Transverse colon (tissue), 4 donors: ENCODE measurements at regions not wholly inside any gene's neighbourhood (a gene's known extent, or its start where the extent isn't known, plus 50 kb on each side); places are given as distances from the start of the nearest gene placed in this dataset.

ENCODE experiments used
- DNase-seq: peaks from one replicate; pipeline ENCODE4 v3.0.0-alpha.2; 2019
- H3K27ac ChIP-seq, 4 donors: fragments of 200-600 bp; sonication (generic); 2 replicates each; pipeline ENCODE4 v1.5.1; 2016 to 2018; ENCODE audit warnings: inconsistent platforms in 4 of 4
- H3K27me3 ChIP-seq: fragments of 200-600 bp; sonication (generic); 2 replicates; pipeline ENCODE4 v1.5.1; 2017; ENCODE audit warnings: inconsistent platforms
- H3K36me3 ChIP-seq, 4 donors: fragments of 200-600 bp; sonication (generic); 2 replicates each; pipeline ENCODE4 v1.5.1; 2017 to 2019; ENCODE audit warnings: inconsistent platforms in 4 of 4
- H3K4me1 ChIP-seq, 4 donors: fragments of 200-600 bp; sonication (generic); 2 replicates each; pipeline ENCODE4 v1.5.1; 2017 to 2020; ENCODE audit warnings: inconsistent platforms in 4 of 4
- H3K4me3 ChIP-seq, 4 donors: fragments of 200-600 bp; sonication (generic); 1 replicate in 1 of 4; 2 replicates in 3 of 4; pipeline versions ENCODE4 v1.5.1 to v1.6.1; 2017 to 2019; ENCODE audit warnings: inconsistent platforms in 4 of 4
- H3K9me3 ChIP-seq, 2 donors: fragments of 200-600 bp; sonication (generic); 2 replicates each; pipeline ENCODE4 v1.5.1; 2017 to 2019; ENCODE audit warnings: inconsistent platforms in 2 of 2
- EP300 ChIP-seq: sonication (generic); formaldehyde crosslinking; IDR thresholded peaks from one replicate; pipeline ENCODE4 v1.6.1; 2017; ENCODE audit warnings: antibody characterized with exemption, low read depth
- POLR2A ChIP-seq: fragments of 450-650 bp; IDR thresholded peaks from one replicate; pipeline ENCODE4 v1.6.1; 2016; ENCODE audit warnings: antibody characterized with exemption, mild to moderate bottlenecking, moderate library complexity
- POLR2AphosphoS5 ChIP-seq, 3 donors: sonication (generic); formaldehyde crosslinking; IDR thresholded peaks; one replicate each; pipeline ENCODE4 v1.6.1; 2016; ENCODE audit warnings: antibody characterized with exemption in 3 of 3
- whole genome bisulfite sequencing, 2 donors: methylation state at CpG; one replicate each; pipeline ENCODE4 v1.1.5; 2018; ENCODE audit warnings: low coverage in 1 of 2; 5-methylcytosine and 5-hydroxymethylcytosine counted together
- in situ Hi-C, 4 donors: fragments of 200-750 bp; cut with MboI; loops; one replicate each; pipeline versions ENCODE4 v1.15.0 to v1.15.1; 2017; ENCODE audit warnings: low sequenced_read_pairs in 3 of 4, low pct_ligation_motif_present in 1 of 4, low pct_unique_long_range_greater_than_20kb in 1 of 4
- intact Hi-C: fragments of 100-400 bp; cut with DNase I; formaldehyde crosslinking; loops from one replicate; pipeline ENCODE4 v1.15.1; 2023; ENCODE audit warnings: low total_unique reads
- TF ChIP-seq, protein P1 (sequence below), 5 experiments: fragments of 200-600 bp in 3 of 5; fragments of 450-650 bp in 2 of 5; sonication (generic) in 3 of 5; IDR thresholded peaks; 1 replicate in 2 of 5; 2 replicates in 3 of 5; pipeline ENCODE4 v1.5.1; 2016 to 2017; ENCODE audit warnings: antibody characterized with exemption in 5 of 5, inconsistent platforms in 3 of 5, mild to moderate bottlenecking in 2 of 5, moderate library complexity in 1 of 5

DNA sequence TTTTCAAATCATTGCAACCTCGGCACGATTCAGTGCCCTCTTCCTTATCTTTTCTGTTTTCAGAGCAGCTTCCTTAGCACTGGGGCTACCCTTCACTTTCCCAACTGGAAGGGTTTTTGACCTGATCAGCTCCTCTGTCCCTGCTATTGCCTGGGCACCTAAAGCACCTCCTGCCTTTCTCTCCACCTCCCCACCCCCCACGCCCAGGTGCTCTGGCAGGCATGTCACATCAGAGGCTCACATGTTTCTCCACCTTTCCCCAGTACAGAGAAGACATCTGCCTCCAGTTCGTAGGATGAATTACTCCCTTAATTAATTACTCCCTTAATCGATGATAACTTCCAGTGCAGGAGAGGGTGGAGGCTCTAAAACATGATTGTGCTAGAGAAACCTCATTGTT is 88.7 kb upstream of the LCLAT1 start:
- WGBS, 2 donors = 85 to 94% methylated on average over 2 to 5 of the region's 5 CpGs
- no peak overlapping the region for H3K27ac ChIP-seq

DNA sequence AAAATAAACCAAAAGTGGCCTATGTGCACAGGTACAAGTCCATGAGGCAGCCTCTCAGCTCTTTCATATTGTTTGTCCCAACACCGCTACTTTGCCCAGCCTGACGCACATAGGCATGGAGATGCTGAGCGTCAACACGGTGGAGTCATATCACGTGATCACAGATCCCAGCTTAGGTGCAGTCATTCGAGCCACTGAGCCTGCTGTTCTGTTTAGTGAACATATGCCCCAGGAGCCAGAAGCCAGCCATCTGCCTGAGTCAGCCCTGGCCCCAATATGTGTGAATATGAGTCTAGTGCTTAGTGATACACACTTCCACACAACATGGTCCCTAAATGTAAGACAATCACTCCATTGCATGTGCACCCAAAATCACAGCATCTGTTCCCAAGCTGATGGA is 88.2 kb upstream of the LCLAT1 start:
- no peaks in the 10 kb centered on the region for H3K9me3 ChIP-seq
- TF ChIP-seq POLR2A (no peak), POLR2AphosphoS5 (IDR thresholded peaks at IDR 0.05) (no peak), EP300 (no peak)
- TF ChIP-seq, protein P1, sequence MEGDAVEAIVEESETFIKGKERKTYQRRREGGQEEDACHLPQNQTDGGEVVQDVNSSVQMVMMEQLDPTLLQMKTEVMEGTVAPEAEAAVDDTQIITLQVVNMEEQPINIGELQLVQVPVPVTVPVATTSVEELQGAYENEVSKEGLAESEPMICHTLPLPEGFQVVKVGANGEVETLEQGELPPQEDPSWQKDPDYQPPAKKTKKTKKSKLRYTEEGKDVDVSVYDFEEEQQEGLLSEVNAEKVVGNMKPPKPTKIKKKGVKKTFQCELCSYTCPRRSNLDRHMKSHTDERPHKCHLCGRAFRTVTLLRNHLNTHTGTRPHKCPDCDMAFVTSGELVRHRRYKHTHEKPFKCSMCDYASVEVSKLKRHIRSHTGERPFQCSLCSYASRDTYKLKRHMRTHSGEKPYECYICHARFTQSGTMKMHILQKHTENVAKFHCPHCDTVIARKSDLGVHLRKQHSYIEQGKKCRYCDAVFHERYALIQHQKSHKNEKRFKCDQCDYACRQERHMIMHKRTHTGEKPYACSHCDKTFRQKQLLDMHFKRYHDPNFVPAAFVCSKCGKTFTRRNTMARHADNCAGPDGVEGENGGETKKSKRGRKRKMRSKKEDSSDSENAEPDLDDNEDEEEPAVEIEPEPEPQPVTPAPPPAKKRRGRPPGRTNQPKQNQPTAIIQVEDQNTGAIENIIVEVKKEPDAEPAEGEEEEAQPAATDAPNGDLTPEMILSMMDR (IDR thresholded peaks at IDR 0.05) = no peak
- H3K27me3 ChIP-seq = no peaks in the 10 kb centered on the region
- intact Hi-C loops (no loop called here), in situ Hi-C loops (no loop called here)
- no peak overlapping the region for H3K4me3 ChIP-seq
- peak overlapping the region in 1 of 4 donors; percentile 58 for H3K27ac ChIP-seq
- no peaks in the 10 kb centered on the region for H3K36me3 ChIP-seq
- WGBS, 2 donors = 95% methylated on average over 6 of the region's 6 CpGs; no CpG with 5 or more reads in 1 of the 2 donors
- DNase-seq = no peak
- H3K4me1 ChIP-seq = peaks cover 0 to 24% (median 2%) of the 10 kb centered on the region in 4 donors

More for the DNA sequence above, 88.7 kb upstream of the LCLAT1 start:
- Histone ChIP-seq H3K4me1 (peaks cover 0 to 24% (median 2%) of the 10 kb centered on the region in 4 donors), H3K9me3 (no peaks in the 10 kb centered on the region), H3K27me3 (no peaks in the 10 kb centered on the region), H3K36me3 (no peaks in the 10 kb centered on the region), H3K4me3 (no peak overlapping the region)
- TF ChIP-seq EP300 (no peak), POLR2AphosphoS5 (IDR thresholded peaks at IDR 0.05) (no peak), POLR2A (no peak)
- TF ChIP-seq, protein P1 (IDR thresholded peaks at IDR 0.05) = no peak
- intact Hi-C loops = no loop called here
- DNase-seq = no peak
- in situ Hi-C loops = no loop called here

DNA sequence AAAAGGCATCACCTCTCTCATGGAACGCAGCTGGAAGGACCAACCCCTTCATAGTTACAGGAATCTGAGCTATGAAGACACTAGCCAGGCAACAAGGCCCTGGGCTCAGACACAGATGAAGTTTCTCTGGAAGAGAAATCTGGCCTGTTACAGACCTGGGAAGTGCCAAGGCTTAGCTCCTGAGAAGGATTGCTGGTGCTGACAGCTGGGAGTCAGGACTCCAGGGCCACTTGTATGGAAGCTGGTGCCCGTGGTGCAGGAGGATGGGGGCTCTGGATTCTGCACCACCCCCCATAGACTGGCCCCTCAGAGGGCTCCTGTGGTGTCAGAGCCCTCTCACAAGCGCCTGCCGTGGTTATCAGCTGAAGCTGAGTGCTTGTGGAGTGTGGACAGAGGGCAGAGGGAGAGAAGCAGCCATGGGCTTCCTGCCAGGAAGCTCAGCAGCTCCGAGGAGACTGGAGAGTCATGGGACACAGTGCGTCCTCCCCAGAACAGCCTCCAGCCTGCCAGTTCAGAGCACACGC is 87.3 kb upstream of the LCLAT1 start:
- H3K9me3 ChIP-seq = no peaks in the 10 kb centered on the region
- H3K4me1 ChIP-seq = peaks cover 0 to 24% (median 2%) of the 10 kb centered on the region in 4 donors
- H3K36me3 ChIP-seq = no peaks in the 10 kb centered on the region
- WGBS, 2 donors = 42% methylated on average over 7 of the region's 7 CpGs; no CpG with 5 or more reads in 1 of the 2 donors
- H3K27me3 ChIP-seq = no peaks in the 10 kb centered on the region
- intact Hi-C loops = no loop called here
- H3K27ac ChIP-seq = peak overlapping the region; percentile 50 to 78 (median 66)
- in situ Hi-C loops = no loop called here
- no peak for TF ChIP-seq EP300
- TF ChIP-seq POLR2AphosphoS5 (IDR thresholded peaks at IDR 0.05) = peak in 1 of 3 donors; percentile 46
- H3K4me3 ChIP-seq = no peak overlapping the region
- peak; percentile 21 for DNase-seq

DNA sequence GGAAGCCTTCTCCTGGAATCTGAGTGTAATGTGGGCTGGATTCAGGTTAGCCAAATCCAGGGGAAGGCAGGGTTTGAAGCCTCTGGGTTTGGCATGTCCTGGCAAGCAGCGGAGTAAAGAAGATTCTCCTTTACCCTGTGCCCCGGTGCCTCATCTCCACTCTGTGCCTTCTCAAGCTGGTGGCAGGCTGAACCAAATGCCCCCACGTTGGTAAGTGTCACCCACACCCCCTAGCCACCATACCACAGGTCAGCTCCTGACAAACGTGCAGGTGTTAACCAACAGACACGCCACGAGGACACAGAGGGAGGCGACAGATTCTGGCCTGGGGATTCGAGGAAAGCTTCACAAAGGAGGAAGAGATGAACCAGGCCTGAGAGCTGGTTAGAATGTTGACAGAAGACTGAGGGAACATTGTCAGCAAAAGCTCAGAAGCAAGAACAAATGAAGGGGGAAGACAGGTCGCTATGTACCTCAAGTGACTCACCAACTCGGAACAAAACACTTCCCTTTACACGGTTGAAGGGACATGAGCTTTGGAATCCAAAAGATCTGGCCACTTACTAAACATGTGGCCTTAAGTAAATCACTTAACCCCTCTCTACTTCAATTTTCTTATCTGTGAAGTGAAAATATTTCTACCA is 85.2 kb upstream of the LCLAT1 start:
- no peak for DNase-seq
- TF ChIP-seq, protein P1 (IDR thresholded peaks at IDR 0.05) = no peak
- peaks cover 0 to 27% (median 2%) of the 10 kb centered on the region in 4 donors for H3K4me1 ChIP-seq
- H3K27ac ChIP-seq = peak overlapping the region in 3 of 4 donors; percentile 7 to 24 (median 23)
- intact Hi-C loops (no loop called here), in situ Hi-C loops (no loop called here)
- H3K27me3 ChIP-seq = no peaks in the 10 kb centered on the region
- H3K9me3 ChIP-seq = no peaks in the 10 kb centered on the region
- 74 to 77% methylated on average over 8 to 11 of the region's 11 CpGs for WGBS, 2 donors
- H3K36me3 ChIP-seq = no peaks in the 10 kb centered on the region
- H3K4me3 ChIP-seq = no peak overlapping the region
